ENCODE measurements at regions not wholly inside any gene's neighbourhood (a gene's known extent, or its start where the extent isn't known, plus 50 kb on each side); places are given as distances from the start of the nearest gene placed in this dataset.

DNA sequence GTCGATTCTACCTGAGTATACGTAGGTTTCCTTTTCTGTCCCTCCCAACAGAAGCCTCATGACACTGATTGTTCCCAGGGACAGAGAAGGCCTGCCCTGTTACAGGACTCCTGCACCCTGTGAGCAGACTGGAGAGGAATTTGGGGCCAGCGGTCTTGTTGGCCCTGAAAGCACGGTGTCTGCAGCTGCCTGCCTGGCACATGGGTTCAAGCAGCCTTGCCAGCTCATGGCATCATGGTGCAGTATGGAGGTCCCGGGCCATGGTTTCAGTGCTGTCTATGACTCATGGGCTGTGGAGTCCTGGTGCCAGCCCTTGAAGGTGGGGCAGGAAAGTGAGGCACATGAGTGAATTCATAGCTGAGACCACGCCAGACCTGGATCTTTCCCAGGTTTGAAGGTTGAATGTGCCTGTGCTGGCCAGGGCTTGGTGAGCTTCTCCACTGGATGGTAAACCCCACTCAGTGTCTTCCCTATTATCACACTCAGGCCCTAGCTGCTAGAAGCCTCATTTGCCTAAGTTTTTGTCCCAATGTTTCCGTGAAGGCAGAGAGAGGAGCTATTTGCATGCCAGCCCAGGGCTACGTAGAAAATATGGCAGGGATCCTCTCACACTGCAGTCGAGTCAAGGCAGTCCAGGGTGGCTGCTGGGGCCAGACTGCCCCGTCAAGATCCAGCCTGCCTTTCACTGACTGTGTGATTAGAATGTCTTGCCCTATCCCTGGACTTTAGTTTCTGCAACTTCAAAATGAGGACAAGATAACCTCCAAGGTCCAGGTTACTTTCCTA lies 277.2 kb upstream of the CCL2 start:
- DNase-seq (ENCODE audit: low read depth), result no peak

- DNase-seq (ENCODE audit: low read depth), result no peak
These were observed 276.2 kb upstream of the CCL2 start for GRCh38 chr17:33978889-33979288.

DNA sequence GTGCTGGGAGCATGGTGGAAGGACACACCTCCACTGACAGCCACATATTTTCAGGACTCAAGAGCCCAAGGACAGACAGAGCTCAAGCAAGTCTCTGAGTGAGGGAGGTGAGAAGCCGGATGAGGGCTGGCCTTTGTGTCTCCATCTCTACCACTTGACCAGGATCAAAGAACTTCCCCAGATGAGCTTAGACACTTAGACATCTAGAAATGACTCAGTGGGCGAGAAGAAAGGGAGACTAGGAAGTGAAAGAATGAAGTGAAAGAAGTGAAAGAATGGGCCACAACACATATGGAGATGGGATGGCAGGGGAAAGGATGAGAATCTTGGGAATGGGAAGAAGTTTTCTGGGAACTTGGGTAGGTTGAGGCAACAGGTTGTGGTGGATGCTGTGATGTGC lies 274.9 kb upstream of the CCL2 start:
- no peak for DNase-seq (ENCODE audit: low read depth)

- no peak for DNase-seq (ENCODE audit: low read depth)
These were observed 273.1 kb upstream of the CCL2 start for GRCh38 chr17:33981711-33982601.

GRCh38 chr17:33982909-33983308 lies 272.2 kb upstream of the CCL2 start:
- no peak for DNase-seq (ENCODE audit: low read depth)

GRCh38 chr17:33983824-33984574 lies 271.1 kb upstream of the CCL2 start:
- DNase-seq (ENCODE audit: low read depth), result no peak

DNA sequence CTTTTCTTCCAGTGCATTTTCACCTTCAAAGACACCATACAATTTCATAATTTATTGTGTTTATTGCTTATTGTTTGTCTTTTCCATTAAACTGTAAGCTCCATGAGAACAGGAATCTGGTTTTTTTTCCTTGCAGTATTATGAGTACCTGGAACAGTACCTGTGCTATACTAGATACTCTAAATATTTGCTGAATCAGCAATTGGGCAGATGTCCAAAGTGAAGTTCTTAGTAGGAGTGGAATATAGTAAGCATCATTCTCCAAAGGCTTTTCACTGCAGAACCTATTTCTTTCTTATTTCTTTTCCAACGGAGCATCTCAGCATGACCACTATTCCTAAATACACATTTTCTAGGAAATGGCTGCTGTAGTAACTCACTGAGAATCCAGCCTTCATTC lies 269.0 kb upstream of the CCL2 start:
- DNase-seq (ENCODE audit: low read depth), result no peak

- DNase-seq (ENCODE audit: low read depth), result no peak
These were observed 268.5 kb upstream of the CCL2 start for GRCh38 chr17:33986566-33986965.

- DNase-seq (ENCODE audit: low read depth), result no peak
These were observed 267.9 kb upstream of the CCL2 start for GRCh38 chr17:33987162-33987561.

DNA sequence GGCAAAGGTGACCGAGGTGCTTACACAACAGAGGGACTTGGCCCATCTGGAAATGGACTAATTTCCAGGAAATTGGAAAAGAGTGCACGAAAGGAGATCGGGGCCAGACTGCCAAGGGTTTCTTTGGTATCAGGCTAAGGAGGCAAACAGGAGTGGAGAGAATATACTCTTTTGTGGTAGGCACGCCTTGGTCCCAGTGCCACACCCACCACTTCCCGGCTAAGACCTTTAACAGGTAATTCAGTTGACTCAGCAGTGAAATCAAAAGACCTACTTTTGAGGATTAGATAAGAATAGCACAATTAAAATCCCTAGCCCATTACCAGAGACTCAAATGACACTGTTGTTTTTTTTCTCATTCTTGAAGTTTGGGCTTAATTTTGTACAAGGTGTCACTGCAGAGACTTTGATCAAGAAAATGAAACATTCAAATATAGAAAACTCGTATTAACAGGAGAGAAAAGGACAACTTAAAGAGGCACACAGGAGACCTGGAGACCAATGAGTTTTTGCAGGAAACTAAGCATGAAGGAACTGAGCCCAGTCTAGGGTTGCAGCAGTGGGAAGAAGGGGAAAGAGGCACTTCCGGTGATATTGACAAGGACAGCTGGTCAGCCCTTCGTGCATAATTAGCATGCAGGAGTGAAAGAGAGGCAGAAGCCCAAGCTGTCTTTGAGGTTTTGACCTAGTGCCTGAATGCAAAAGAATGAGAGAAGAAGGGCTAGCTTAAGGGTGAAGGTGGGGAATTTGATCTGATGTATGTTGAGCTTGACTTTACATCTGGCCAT lies 265.5 kb upstream of the CCL2 start:
- DNase-seq (ENCODE audit: low read depth), result no peak

DNA sequence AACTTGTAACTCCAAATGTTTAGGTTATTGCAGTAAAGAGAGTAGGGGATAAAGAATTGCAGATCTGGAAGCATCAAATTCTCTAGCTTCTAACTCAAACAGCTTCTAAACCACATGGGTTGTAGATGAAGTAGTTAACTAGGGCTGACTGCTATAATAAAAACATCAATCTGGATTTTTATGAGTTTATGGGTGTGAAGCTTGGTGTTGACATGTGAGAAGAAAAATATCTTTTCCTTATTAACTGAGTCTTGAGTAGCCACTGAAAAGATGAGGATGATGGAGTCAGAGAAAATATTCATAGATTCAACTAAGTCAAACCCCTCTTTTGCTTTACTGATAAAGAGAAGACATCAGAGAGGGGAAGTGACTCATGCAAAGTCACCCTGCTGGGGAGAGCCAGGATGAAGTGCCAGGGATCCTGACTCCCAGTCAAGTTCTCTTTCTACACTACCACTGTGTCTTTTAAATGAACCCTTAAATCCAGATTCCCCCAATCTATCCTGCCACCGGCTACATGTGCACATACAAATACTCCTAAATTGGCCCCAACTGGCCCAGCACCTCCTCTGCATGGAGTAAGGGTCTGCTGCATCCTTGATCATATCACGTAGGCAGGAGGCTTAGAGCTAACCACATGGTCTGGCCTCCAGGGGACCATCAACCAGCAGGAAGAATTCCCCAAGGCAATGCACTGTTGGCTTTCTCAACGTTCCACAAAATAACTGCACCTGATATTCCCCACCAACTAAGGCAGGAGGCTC lies 264.0 kb upstream of the CCL2 start:
- no peak for DNase-seq (ENCODE audit: low read depth)

- DNase-seq (ENCODE audit: low read depth), result no peak
These were observed 263.0 kb upstream of the CCL2 start for GRCh38 chr17:33992113-33992512.

DNA sequence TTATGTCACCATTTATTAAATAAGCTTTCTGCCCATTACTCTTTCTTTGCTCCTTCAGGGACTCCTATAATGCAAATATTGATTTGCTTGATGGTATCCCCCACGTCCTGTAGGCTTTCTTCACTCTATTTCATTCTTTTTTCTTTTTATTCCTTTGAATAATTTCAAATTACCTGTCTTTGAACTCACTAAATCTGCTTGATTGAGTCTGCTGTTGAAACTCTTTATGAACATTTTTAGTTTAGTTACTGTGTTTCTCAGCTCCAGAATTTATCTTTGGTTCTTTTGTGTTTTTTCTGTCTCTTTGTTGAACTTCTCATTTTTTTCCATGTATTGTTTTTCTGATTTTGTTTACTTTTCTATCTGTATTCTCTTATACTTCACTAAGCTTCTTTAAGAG lies 254.4 kb upstream of the CCL2 start:
- DNase-seq (ENCODE audit: low read depth), result no peak

GRCh38 chr17:34001246-34001645 lies 253.8 kb upstream of the CCL2 start:
- no peak for DNase-seq (ENCODE audit: low read depth)

- no peak for DNase-seq (ENCODE audit: low read depth)
These were observed 249.0 kb upstream of the CCL2 start for GRCh38 chr17:34006126-34006525.

DNA sequence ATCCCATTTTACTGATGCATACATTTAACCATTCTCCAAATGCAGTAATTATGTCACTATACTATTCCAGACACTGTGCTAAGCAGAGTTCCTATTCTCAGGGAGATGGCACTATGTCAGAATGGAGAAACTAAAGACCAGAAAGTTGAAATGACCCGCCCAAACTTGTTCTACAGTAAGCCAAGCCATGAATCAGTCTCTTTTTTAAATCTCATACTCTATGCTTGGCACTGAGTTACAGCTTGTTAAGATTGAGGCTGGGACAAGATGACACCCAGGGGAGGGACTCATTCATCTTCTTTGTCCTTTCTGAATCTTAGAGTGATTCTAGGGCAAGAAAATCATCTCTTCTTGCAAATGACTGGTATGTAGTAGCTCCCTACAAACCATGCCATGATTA lies 247.0 kb upstream of the CCL2 start:
- DNase-seq (ENCODE audit: low read depth), result no peak

- no peak for DNase-seq (ENCODE audit: low read depth)
These were observed 245.2 kb upstream of the CCL2 start for GRCh38 chr17:34009912-34010311.

DNA sequence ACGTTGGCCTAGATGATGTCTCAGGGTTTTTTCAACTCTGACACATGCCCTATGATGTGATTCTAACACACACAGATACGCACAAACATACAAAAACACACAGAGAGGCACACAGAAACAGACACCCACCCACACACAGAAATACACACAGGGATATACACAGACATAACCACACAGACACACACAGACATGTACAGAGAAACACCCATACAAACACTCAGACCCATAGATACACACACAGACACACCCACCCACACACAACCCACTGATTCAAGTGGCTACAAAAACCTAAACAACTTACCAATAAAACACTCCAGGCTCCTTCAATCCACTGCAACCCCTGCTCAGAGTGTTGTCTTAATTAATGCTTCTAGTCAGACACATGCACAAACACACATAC lies 244.6 kb upstream of the CCL2 start:
- no peak for DNase-seq (ENCODE audit: low read depth)

GRCh38 chr17:34011599-34011998 lies 243.5 kb upstream of the CCL2 start:
- no peak for DNase-seq (ENCODE audit: low read depth)

GRCh38 chr17:34012709-34013375 lies 242.2 kb upstream of the CCL2 start:
- DNase-seq (ENCODE audit: low read depth), result no peak

DNA sequence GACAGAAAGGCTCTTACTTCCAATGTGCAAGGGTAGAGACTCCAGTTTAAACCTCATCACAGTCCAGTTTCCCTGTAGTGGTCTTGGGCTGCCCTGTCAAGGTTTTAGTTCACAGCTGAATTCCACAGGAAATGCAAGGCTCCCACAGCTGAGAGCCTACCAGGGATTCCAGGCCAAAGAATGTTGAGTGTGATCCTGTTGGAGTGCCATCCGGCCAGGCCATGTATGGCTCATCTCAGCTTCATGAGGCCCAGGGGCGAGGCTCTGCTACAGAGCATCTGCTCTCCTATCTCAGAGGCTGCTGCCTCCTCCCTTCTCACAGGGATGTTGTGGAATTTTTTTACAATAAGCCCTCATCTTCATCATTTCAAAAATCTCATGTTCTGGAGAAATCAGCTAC lies 239.8 kb upstream of the CCL2 start:
- no peak for DNase-seq (ENCODE audit: low read depth)
